Muscle layer of colon (tissue), 2 donors: ENCODE measurements at regions not wholly inside any gene's neighbourhood (a gene's known extent, or its start where the extent isn't known, plus 50 kb on each side); places are given as distances from the start of the nearest gene placed in this dataset.

ENCODE experiments used
- H3K27ac ChIP-seq: one replicate; pipeline ENCODE4 v1.7.0; 2013; ENCODE audit warnings: low read depth, mild to moderate bottlenecking, low read length, moderate library complexity
- H3K27me3 ChIP-seq, 2 donors: one replicate each; pipeline ENCODE4 v1.7.0; 2013; ENCODE audit warnings: low read length in 2 of 2, mild to moderate bottlenecking in 2 of 2; ENCODE audit not compliant: insufficient read depth in 2 of 2, control insufficient read depth in 1 of 2
- H3K36me3 ChIP-seq: one replicate; pipeline ENCODE4 v1.7.0; 2013; ENCODE audit warnings: mild to moderate bottlenecking, low read length; ENCODE audit not compliant: insufficient read depth
- H3K4me1 ChIP-seq: one replicate; pipeline ENCODE4 v1.7.0; 2013; ENCODE audit warnings: mild to moderate bottlenecking, low read length; ENCODE audit not compliant: insufficient read depth
- H3K4me3 ChIP-seq, 2 donors: one replicate each; pipeline ENCODE4 v1.7.0; 2013; ENCODE audit warnings: low read length in 2 of 2, low read depth in 1 of 2, mild to moderate bottlenecking in 1 of 2, moderate library complexity in 1 of 2
- H3K9ac ChIP-seq: one replicate; pipeline ENCODE4 v1.7.0; 2013; ENCODE audit warnings: low read length
- H3K9me3 ChIP-seq: one replicate; pipeline ENCODE4 v1.7.0; 2013; ENCODE audit warnings: mild to moderate bottlenecking, low read length
- donor health status: abdominal sarcoma.
- donor health status: Adenocarcinoma of cecum.

GRCh38 chr20:58128635-58129625 lies 99.5 kb downstream of the ANKRD60 start:
- Histone ChIP-seq H3K4me3 (no peak overlapping the region), H3K9ac (no peak overlapping the region), H3K36me3 (no peaks in the 10 kb centered on the region), H3K27me3 (peaks cover 0 to 14% of the 10 kb centered on the region in 2 donors), H3K9me3 (no peaks in the 10 kb centered on the region), H3K27ac (no peak overlapping the region), H3K4me1 (no peaks in the 10 kb centered on the region)

DNA sequence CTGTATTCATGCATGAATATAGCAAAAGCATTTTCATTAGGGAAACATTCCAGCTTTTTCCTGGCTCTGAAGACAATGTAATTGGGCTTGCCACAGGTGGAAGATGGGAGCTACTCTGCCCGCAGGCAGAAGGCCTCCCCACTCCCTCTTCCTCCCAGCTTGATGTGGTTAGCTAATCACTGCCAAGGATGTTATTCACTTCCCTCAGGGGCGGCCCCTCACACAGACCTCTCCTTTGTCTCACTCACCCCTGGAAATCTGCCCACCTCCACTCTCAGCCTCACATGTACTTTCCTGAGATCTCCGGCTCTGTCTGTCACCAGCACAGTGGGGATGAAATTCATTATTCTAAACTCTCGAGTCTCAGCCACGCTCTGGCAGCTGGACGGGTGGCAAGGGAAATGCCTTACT lies 100.7 kb downstream of the ANKRD60 start:
- Histone ChIP-seq H3K4me3 (no peak overlapping the region), H3K9me3 (no peaks in the 10 kb centered on the region), H3K27me3 (peaks cover 0 to 8% of the 10 kb centered on the region in 2 donors), H3K27ac (no peak overlapping the region), H3K4me1 (no peaks in the 10 kb centered on the region), H3K36me3 (no peaks in the 10 kb centered on the region), H3K9ac (no peak overlapping the region)

DNA sequence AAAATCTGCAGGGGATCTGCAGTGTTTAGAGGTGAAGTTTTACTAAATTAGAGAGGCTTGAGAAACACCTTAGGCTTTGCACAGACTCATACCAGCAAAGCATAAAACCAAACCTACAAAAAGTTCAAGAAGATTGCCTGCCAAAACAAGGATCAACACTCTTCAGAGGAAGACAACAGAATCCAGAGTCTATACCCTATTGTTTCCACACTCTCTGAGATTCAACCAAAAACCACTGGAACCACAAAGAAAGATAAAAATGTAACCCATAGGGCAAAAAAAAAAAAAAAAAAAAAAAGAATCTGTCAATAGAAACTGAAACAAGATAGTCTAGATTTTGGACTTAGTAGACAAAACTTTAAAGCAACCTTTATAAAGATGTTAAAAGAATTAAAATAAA lies 102.7 kb downstream of the ANKRD60 start:
- H3K36me3 ChIP-seq: no peaks in the 10 kb centered on the region
- H3K9me3 ChIP-seq: no peaks in the 10 kb centered on the region
- no peak overlapping the region for H3K4me3 ChIP-seq
- no peaks in the 10 kb centered on the region for H3K4me1 ChIP-seq
- no peak overlapping the region for H3K9ac ChIP-seq
- H3K27ac ChIP-seq: no peak overlapping the region
- peaks cover 0 to 8% of the 10 kb centered on the region in 2 donors for H3K27me3 ChIP-seq

- H3K9me3 ChIP-seq: no peaks in the 10 kb centered on the region
- H3K4me1 ChIP-seq: no peaks in the 10 kb centered on the region
- H3K27ac ChIP-seq: no peak overlapping the region
- H3K4me3 ChIP-seq: no peak overlapping the region
- no peaks in the 10 kb centered on the region for H3K27me3 ChIP-seq
- no peaks in the 10 kb centered on the region for H3K36me3 ChIP-seq
- no peak overlapping the region for H3K9ac ChIP-seq
Observed at GRCh38 chr20:58117944-58118343, 110.5 kb downstream of the ANKRD60 start.

- Histone ChIP-seq H3K27me3 (no peaks in the 10 kb centered on the region), H3K4me3 (no peak overlapping the region), H3K9me3 (no peaks in the 10 kb centered on the region), H3K4me1 (no peaks in the 10 kb centered on the region), H3K36me3 (no peaks in the 10 kb centered on the region), H3K27ac (no peak overlapping the region), H3K9ac (no peak overlapping the region)
Observed at GRCh38 chr20:58116505-58116904, 111.9 kb downstream of the ANKRD60 start.

DNA sequence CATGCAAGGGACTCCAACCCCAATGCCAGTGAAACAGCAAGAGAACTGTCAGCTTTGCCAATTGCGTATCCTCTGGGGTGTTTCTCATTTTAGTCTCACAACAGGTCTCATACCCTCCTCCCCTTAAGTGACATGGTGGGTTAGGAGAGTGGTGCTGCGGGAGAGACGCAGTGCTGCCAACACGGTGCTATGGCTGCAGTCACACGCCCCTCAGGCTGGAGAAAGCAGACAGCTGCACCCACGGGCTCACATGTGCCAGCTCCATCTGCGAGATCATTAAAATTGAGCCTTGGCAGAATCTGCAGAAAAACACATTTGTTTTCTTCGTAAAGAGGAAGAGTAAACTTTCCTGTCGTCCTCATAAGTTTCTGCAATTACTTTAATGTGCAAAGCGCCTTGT lies 114.7 kb downstream of the ANKRD60 start:
- Histone ChIP-seq H3K4me1 (no peaks in the 10 kb centered on the region), H3K9ac (no peak overlapping the region), H3K9me3 (peaks cover 6% of the 10 kb centered on the region), H3K27ac (no peak overlapping the region), H3K27me3 (no peaks in the 10 kb centered on the region), H3K36me3 (no peaks in the 10 kb centered on the region), H3K4me3 (no peak overlapping the region)

- no peaks in the 10 kb centered on the region for H3K4me1 ChIP-seq
- no peak overlapping the region for H3K9ac ChIP-seq
- H3K4me3 ChIP-seq: no peak overlapping the region
- H3K27ac ChIP-seq: no peak overlapping the region
- H3K27me3 ChIP-seq: no peaks in the 10 kb centered on the region
- no peaks in the 10 kb centered on the region for H3K36me3 ChIP-seq
- peaks cover 6% of the 10 kb centered on the region for H3K9me3 ChIP-seq
Observed at GRCh38 chr20:58112017-58112781, 116.3 kb downstream of the ANKRD60 start.

GRCh38 chr20:58111310-58112016 lies 117.0 kb downstream of the ANKRD60 start:
- Histone ChIP-seq H3K36me3 (no peaks in the 10 kb centered on the region), H3K9me3 (peaks cover 6% of the 10 kb centered on the region), H3K27ac (no peak overlapping the region), H3K27me3 (no peaks in the 10 kb centered on the region), H3K4me1 (no peaks in the 10 kb centered on the region), H3K4me3 (no peak overlapping the region), H3K9ac (no peak overlapping the region)

- Histone ChIP-seq H3K27ac (no peak overlapping the region), H3K4me3 (no peak overlapping the region), H3K4me1 (no peaks in the 10 kb centered on the region), H3K9me3 (peaks cover 6% of the 10 kb centered on the region), H3K36me3 (no peaks in the 10 kb centered on the region), H3K27me3 (no peaks in the 10 kb centered on the region), H3K9ac (no peak overlapping the region)
Observed at GRCh38 chr20:58109918-58110635, 118.4 kb downstream of the ANKRD60 start.

DNA sequence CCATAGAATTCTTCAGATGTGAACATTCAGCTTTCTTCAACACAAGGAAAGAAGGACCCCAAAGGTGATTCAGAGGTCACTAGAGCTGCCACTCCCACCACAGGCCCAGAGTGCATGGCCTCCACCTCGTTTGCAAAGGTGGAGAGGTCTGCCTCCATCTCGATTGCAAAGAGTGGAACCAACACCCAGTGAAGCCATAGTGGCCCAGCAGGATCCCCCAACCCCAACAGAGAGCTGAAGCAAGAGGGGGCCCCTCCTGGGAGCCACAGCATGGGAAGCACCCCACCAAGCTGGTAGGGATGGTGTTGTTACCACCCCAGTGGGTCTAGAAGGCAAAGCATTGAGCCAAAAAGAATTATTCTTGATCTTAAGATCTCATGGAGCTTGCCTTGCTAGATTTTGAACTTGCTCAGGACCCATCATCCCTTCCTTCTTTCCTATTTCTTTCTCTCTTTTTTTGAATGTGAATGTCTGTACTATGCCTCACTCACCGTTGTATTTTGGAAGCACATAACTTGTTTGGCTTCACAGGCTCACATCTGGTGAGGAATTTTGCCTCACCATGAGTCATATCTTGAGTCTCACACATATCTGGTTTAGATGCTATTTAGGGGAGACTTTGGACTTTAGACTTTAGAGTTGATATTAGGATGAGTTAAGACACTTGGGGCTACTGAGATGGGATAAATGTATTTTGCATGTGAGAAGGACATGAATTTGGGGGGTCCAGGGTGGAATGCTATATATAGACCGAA lies 119.2 kb downstream of the ANKRD60 start:
- no peak overlapping the region for H3K27ac ChIP-seq
- no peak overlapping the region for H3K9ac ChIP-seq

More for the DNA sequence above, 119.2 kb downstream of the ANKRD60 start:
- H3K27me3 ChIP-seq: no peaks in the 10 kb centered on the region
- H3K36me3 ChIP-seq: no peaks in the 10 kb centered on the region
- H3K4me1 ChIP-seq: no peaks in the 10 kb centered on the region
- H3K9me3 ChIP-seq: peaks cover 6% of the 10 kb centered on the region
- no peak overlapping the region for H3K4me3 ChIP-seq
